ENCODE measurements at regions not wholly inside any gene's neighbourhood (a gene's known extent, or its start where the extent isn't known, plus 50 kb on each side); places are given as distances from the start of the nearest gene placed in this dataset.

DNA sequence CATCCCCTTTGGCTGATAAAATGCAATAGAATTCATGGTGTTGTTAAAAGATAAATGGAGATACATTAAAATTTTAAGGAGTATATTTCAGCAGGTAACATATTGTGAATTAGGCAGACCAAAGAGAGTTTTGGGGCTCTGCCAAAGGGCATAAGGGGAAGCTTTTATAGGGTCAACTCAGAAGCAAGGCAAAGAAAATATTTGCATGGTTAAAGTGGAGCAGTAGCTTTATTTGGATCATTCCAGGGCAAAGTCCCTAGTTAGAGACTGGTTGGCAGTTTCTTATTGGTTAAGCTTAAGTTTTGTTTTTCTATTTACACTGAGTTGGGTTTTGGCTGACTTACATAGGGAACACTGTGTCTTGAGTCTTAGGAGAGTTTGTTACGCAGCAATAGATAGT, 75.1 kb upstream of the CA10 start:
- Histone ChIP-seq H3K79me2 (ENCODE audit: insufficient read depth, low read length) (no peaks in the 10 kb centered on the region), H3K27ac (ENCODE audit: extremely low read length, insufficient read depth, low read length) (no peak overlapping the region), H3K4me2 (ENCODE audit: low read depth, low read length) (no peak overlapping the region), H3K4me3 (replicated peaks in 1 of 3; ENCODE audit: insufficient read depth in 1 of 3, low read depth in 2 of 3, low read length in 3 of 3) (no peak overlapping the region), H3K4me1 (ENCODE audit: insufficient read depth, low read length) (no peaks in the 10 kb centered on the region), H3K9ac (ENCODE audit: insufficient read depth, low read depth, low read length) (no peak overlapping the region), H4K20me1 (ENCODE audit: insufficient read depth, low read length) (no peaks in the 10 kb centered on the region), H3K36me3 (replicated peaks in 1 of 2; ENCODE audit: control insufficient read depth in 1 of 2, insufficient read depth in 2 of 2, low read length in 2 of 2) (no peaks in the 10 kb centered on the region), H3K9me3 (ENCODE audit: low read length) (no peaks in the 10 kb centered on the region), H3K27me3 (ENCODE audit: control insufficient read depth in 1 of 2, insufficient read depth in 2 of 2, low read length in 2 of 2) (no peaks in the 10 kb centered on the region), H2AFZ (ENCODE audit: low read length) (no peak overlapping the region)
- intact Hi-C loops (cut with micrococcal nuclease; ENCODE audit: unreplicated experiment): no loop called here
- TF ChIP-seq, protein P1, sequence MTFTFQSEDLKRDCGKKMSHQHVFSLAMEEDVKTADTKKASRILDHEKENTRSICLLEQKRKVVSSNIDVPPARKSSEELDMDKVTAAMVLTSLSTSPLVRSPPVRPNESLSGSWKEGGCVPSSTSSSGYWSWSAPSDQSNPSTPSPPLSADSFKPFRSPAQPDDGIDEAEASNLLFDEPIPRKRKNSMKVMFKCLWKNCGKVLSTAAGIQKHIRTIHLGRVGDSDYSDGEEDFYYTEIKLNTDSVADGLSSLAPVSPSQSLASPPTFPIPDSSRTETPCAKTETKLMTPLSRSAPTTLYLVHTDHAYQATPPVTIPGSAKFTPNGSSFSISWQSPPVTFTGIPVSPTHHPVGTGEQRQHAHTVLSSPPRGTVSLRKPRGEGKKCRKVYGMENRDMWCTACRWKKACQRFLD (CRISPR knock-in tag; IDR thresholded peaks at IDR 0.05; ENCODE audit: borderline replicate concordance): no peak
- no peak for TF ChIP-seq ZKSCAN5 (CRISPR knock-in tag; IDR thresholded peaks at IDR 0.05)
- no peak for TF ChIP-seq ZNF761 (CRISPR knock-in tag; conservative IDR thresholded peaks at IDR 0.05)
- no peak for TF ChIP-seq ZFX (CRISPR knock-in tag; IDR thresholded peaks at IDR 0.05; ENCODE audit: low read depth)
- no peak for TF ChIP-seq ELF1 (CRISPR knock-in tag; IDR thresholded peaks at IDR 0.05)
- TF ChIP-seq ZNF878 (CRISPR knock-in tag; IDR thresholded peaks at IDR 0.05): no peak
- no peak for TF ChIP-seq NAIF1 (CRISPR knock-in tag; IDR thresholded peaks at IDR 0.05; ENCODE audit: borderline replicate concordance)
- TF ChIP-seq ZBTB40 (IDR thresholded peaks at IDR 0.05): no peak
- no peak for TF ChIP-seq ZBTB40 (CRISPR knock-in tag; IDR thresholded peaks at IDR 0.05)
- no peak for TF ChIP-seq ESRRA (CRISPR knock-in tag; IDR thresholded peaks at IDR 0.05; ENCODE audit: low read depth)
- 16% methylated on average over 1 of the region's 1 CpG for WGBS (ENCODE audit: low lambda C conversion rate)
- DNase-seq (ENCODE audit: low spot score) (no peak), ATAC-seq (no peak), FAIRE-seq (no peak)
- BruUV-seq (replicated peaks): no TSS peak
- ChIA-PET POLR2A (no interaction called here), CTCF (ENCODE audit: low intra/inter-chr PET ratio, low total read pairs) (no interaction called here)
- in situ Hi-C loops (cut with HindIII; ENCODE audit: extremely low pct_ligation_motif_present, low pct_unique_long_range_greater_than_20kb): no loop called here

Measured in HepG2 (cell line).